CD4-positive, alpha-beta T cell treated with Interleukin-1 beta for 1 hour (primary cell): ENCODE measurements at regions not wholly inside any gene's neighbourhood (a gene's known extent, or its start where the extent isn't known, plus 50 kb on each side); places are given as distances from the start of the nearest gene placed in this dataset.

Experiments
- DNase-seq, 2 donors: peaks; one replicate each; pipeline ENCODE4 v3.0.0-alpha.2; 2020 to 2022

- no peak for DNase-seq
These were observed 213.4 kb downstream of the CBLN1 start for GRCh38 chr16:49068224-49068623.

- DNase-seq, result no peak
These were observed 213.9 kb downstream of the CBLN1 start for GRCh38 chr16:49067776-49068175.

- DNase-seq, result no peak
These were observed 220.4 kb downstream of the CBLN1 start for GRCh38 chr16:49061137-49061714.

GRCh38 chr16:49060728-49061127 is 220.9 kb downstream of the CBLN1 start:
- DNase-seq, result no peak

- DNase-seq, result no peak
These were observed 223.3 kb downstream of the CBLN1 start for GRCh38 chr16:49058382-49058781.

GRCh38 chr16:49057936-49058335 is 223.7 kb downstream of the CBLN1 start:
- DNase-seq, result no peak

GRCh38 chr16:49057391-49057790 is 224.2 kb downstream of the CBLN1 start:
- no peak for DNase-seq

GRCh38 chr16:49056546-49056945 is 225.1 kb downstream of the CBLN1 start:
- DNase-seq, result no peak

- DNase-seq, result no peak
These were observed 225.7 kb downstream of the CBLN1 start for GRCh38 chr16:49055824-49056545.

GRCh38 chr16:49055291-49055690 is 226.3 kb downstream of the CBLN1 start:
- no peak for DNase-seq

- no peak for DNase-seq
These were observed 227.0 kb downstream of the CBLN1 start for GRCh38 chr16:49054606-49055005.

- no peak for DNase-seq
These were observed 228.8 kb downstream of the CBLN1 start for GRCh38 chr16:49052846-49053245.

- no peak for DNase-seq
These were observed 230.1 kb downstream of the CBLN1 start for GRCh38 chr16:49051576-49051975.

- no peak for DNase-seq
These were observed 231.0 kb downstream of the CBLN1 start for GRCh38 chr16:49050607-49051006.

GRCh38 chr16:49049644-49050043 is 232.0 kb downstream of the CBLN1 start:
- no peak for DNase-seq

- DNase-seq, result no peak
These were observed 232.4 kb downstream of the CBLN1 start for GRCh38 chr16:49049191-49049590.

GRCh38 chr16:49048557-49048956 is 233.1 kb downstream of the CBLN1 start:
- no peak for DNase-seq

- no peak for DNase-seq
These were observed 245.5 kb downstream of the CBLN1 start for GRCh38 chr16:49036126-49036525.

- no peak for DNase-seq
These were observed 254.2 kb downstream of the CBLN1 start for GRCh38 chr16:49027420-49027819.

GRCh38 chr16:49026566-49027181 is 255.0 kb downstream of the CBLN1 start:
- no peak for DNase-seq

- no peak for DNase-seq
These were observed 256.7 kb downstream of the CBLN1 start for GRCh38 chr16:49024896-49025295.

GRCh38 chr16:49024016-49024415 is 257.6 kb downstream of the CBLN1 start:
- no peak for DNase-seq

GRCh38 chr16:49023050-49023449 is 258.6 kb downstream of the CBLN1 start:
- no peak for DNase-seq

- DNase-seq, result no peak
These were observed 259.2 kb downstream of the CBLN1 start for GRCh38 chr16:49022351-49022963.
